Right lobe of liver (tissue), 4 donors: ENCODE measurements at regions not wholly inside any gene's neighbourhood (a gene's known extent, or its start where the extent isn't known, plus 50 kb on each side); places are given as distances from the start of the nearest gene placed in this dataset.

Source experiments
- POLR2A ChIP-seq: fragments of 450-650 bp; IDR thresholded peaks from one replicate; pipeline ENCODE4 v1.6.1; 2017; ENCODE audit warnings: antibody characterized with exemption, mild to moderate bottlenecking
- TF ChIP-seq, protein P1 (sequence below), 4 donors: fragments of 200-600 bp in 3 of 4; fragments of 450-650 bp in 1 of 4; IDR thresholded peaks; one replicate each; pipeline versions ENCODE4 v1.5.1 to v1.8.0; 2016 to 2022; ENCODE audit warnings: antibody characterized with exemption in 4 of 4, mild to moderate bottlenecking in 2 of 4
- donor health status: DM: no; HTN: no; CAD: no.
- donor health status: DM: no; HTN: no; CAD: no.
- donor health status: DM: no; HTN: yes; CAD: no.

GRCh38 chr7:81299711-81300110, 380.9 kb upstream of the SEMA3C start:
- TF ChIP-seq, protein P1, sequence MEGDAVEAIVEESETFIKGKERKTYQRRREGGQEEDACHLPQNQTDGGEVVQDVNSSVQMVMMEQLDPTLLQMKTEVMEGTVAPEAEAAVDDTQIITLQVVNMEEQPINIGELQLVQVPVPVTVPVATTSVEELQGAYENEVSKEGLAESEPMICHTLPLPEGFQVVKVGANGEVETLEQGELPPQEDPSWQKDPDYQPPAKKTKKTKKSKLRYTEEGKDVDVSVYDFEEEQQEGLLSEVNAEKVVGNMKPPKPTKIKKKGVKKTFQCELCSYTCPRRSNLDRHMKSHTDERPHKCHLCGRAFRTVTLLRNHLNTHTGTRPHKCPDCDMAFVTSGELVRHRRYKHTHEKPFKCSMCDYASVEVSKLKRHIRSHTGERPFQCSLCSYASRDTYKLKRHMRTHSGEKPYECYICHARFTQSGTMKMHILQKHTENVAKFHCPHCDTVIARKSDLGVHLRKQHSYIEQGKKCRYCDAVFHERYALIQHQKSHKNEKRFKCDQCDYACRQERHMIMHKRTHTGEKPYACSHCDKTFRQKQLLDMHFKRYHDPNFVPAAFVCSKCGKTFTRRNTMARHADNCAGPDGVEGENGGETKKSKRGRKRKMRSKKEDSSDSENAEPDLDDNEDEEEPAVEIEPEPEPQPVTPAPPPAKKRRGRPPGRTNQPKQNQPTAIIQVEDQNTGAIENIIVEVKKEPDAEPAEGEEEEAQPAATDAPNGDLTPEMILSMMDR (IDR thresholded peaks at IDR 0.05), result no peak
- TF ChIP-seq POLR2A, result no peak
